ENCODE measurements at regions not wholly inside any gene's neighbourhood (a gene's known extent, or its start where the extent isn't known, plus 50 kb on each side); places are given as distances from the start of the nearest gene placed in this dataset.

DNA sequence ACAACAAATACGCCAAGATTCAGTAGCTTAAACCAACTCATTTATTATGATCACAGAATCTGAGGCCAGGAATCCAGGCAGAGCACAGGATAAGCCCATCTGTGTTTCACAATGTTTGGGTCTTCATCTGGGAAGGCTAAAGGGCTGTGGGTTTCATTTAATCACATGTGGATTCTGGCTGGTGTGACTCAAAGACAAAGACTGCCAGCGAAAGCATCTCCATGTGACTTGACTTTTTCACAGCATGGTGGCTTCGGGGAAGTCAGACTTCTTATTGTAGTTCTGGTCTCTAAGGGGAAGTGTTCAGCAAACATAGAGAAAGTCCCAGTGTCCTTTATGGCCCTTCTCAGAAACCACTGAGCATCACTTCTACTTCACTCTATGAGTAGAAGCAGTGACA lies 1014.4 kb upstream of the GOT2 start:
- no peaks in the 10 kb centered on the region for H3K79me2 ChIP-seq (ENCODE audit: insufficient read depth)
- H3K27ac ChIP-seq: no peak overlapping the region
- H3F3A ChIP-seq (ENCODE audit: insufficient read depth): no peaks in the 10 kb centered on the region
- no peaks in the 10 kb centered on the region for H3K9me3 ChIP-seq (ENCODE audit: low read depth)
- no peaks in the 10 kb centered on the region for H3K9me2 ChIP-seq (ENCODE audit: insufficient read depth)
- H3K4me1 ChIP-seq (ENCODE audit: insufficient read depth): no peaks in the 10 kb centered on the region
- H2AFZ ChIP-seq: no peak overlapping the region
- no peak overlapping the region for H3K9ac ChIP-seq
- TF ChIP-seq EZH2 (IDR thresholded peaks at IDR 0.05; ENCODE audit: insufficient read depth, poor library complexity, severe bottlenecking) (no peak), EZH2phosphoT487 (IDR thresholded peaks at IDR 0.05; ENCODE audit: insufficient read depth, low read depth) (no peak)
- in situ Hi-C loops (cut with MboI): no loop called here
- H4K20me1 ChIP-seq (ENCODE audit: insufficient read depth): no peaks in the 10 kb centered on the region
- no peaks in the 10 kb centered on the region for H3K27me3 ChIP-seq (replicated peaks; ENCODE audit: insufficient read depth)
- H3K4me2 ChIP-seq (ENCODE audit: unreplicated experiment): no peak overlapping the region
- H3K36me3 ChIP-seq (ENCODE audit: low read depth): no peaks in the 10 kb centered on the region
- 21 to 34% methylated on average over 3 of the region's 3 CpGs for WGBS, 2 experiments (ENCODE audit: low coverage in 1 of 2, low lambda C conversion rate in 2 of 2, missing lambda C conversion rate in 2 of 2)
- no peak overlapping the region for H3K4me3 ChIP-seq
- DNase-seq: no peak

DNA sequence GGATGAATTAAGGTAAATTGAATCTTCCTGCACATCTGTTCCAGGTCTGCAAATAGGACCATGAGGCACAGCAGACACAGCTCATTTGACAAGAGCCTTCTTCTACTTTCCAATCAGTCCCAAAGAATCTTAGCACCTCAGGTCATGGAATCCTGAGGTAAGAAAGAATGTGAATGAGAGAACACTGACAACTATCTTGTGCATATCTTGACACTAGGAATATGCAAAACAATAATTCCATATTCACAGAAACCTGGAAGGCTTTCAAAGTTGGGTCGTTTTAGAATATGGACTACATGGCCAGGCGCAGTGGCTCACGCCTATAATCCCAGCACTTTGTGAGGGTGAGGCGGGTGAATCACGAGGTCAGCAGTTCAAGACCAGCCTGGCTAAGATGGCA lies 1009.4 kb upstream of the GOT2 start:
- H3K4me2 ChIP-seq (ENCODE audit: unreplicated experiment): no peak overlapping the region
- no peaks in the 10 kb centered on the region for H3K27me3 ChIP-seq (replicated peaks; ENCODE audit: insufficient read depth)
- H3K79me2 ChIP-seq (ENCODE audit: insufficient read depth): no peaks in the 10 kb centered on the region
- no peaks in the 10 kb centered on the region for H3K9me2 ChIP-seq (ENCODE audit: insufficient read depth)
- no peaks in the 10 kb centered on the region for H3K4me1 ChIP-seq (ENCODE audit: insufficient read depth)
- H3K27ac ChIP-seq: no peak overlapping the region
- no peaks in the 10 kb centered on the region for H3K9me3 ChIP-seq (ENCODE audit: low read depth)
- no peak for DNase-seq
- no peaks in the 10 kb centered on the region for H4K20me1 ChIP-seq (ENCODE audit: insufficient read depth)
- in situ Hi-C loops (cut with MboI): no loop called here
- 34 to 40% methylated on average over 5 of the region's 5 CpGs for WGBS, 2 experiments (ENCODE audit: low coverage in 1 of 2, low lambda C conversion rate in 2 of 2, missing lambda C conversion rate in 2 of 2)
- no peak overlapping the region for H3K4me3 ChIP-seq
- H3K36me3 ChIP-seq (ENCODE audit: low read depth): no peaks in the 10 kb centered on the region
- no peak overlapping the region for H3K9ac ChIP-seq
- H3F3A ChIP-seq (ENCODE audit: insufficient read depth): no peaks in the 10 kb centered on the region
- TF ChIP-seq EZH2phosphoT487 (IDR thresholded peaks at IDR 0.05; ENCODE audit: insufficient read depth, low read depth) (no peak), EZH2 (IDR thresholded peaks at IDR 0.05; ENCODE audit: insufficient read depth, poor library complexity, severe bottlenecking) (no peak)
- no peak overlapping the region for H2AFZ ChIP-seq

GRCh38 chr16:59740858-59741257 lies 1006.7 kb upstream of the GOT2 start:
- no peak overlapping the region for H3K4me3 ChIP-seq
- no peaks in the 10 kb centered on the region for H3F3A ChIP-seq (ENCODE audit: insufficient read depth)
- in situ Hi-C loops (cut with MboI): no loop called here
- H2AFZ ChIP-seq: no peak overlapping the region
- no peaks in the 10 kb centered on the region for H4K20me1 ChIP-seq (ENCODE audit: insufficient read depth)
- no peaks in the 10 kb centered on the region for H3K79me2 ChIP-seq (ENCODE audit: insufficient read depth)
- H3K4me1 ChIP-seq (ENCODE audit: insufficient read depth): no peaks in the 10 kb centered on the region
- H3K9me2 ChIP-seq (ENCODE audit: insufficient read depth): no peaks in the 10 kb centered on the region; the same call in 1 of the 2 replicates
- TF ChIP-seq EZH2 (IDR thresholded peaks at IDR 0.05; ENCODE audit: insufficient read depth, poor library complexity, severe bottlenecking): no peak
- no peak for TF ChIP-seq EZH2phosphoT487 (IDR thresholded peaks at IDR 0.05; ENCODE audit: insufficient read depth, low read depth)
- no peaks in the 10 kb centered on the region for H3K9me3 ChIP-seq (ENCODE audit: low read depth)
- DNase-seq: no peak
- no peak overlapping the region for H3K9ac ChIP-seq
- no peaks in the 10 kb centered on the region for H3K27me3 ChIP-seq (replicated peaks; ENCODE audit: insufficient read depth)
- H3K36me3 ChIP-seq (ENCODE audit: low read depth): no peaks in the 10 kb centered on the region
- H3K27ac ChIP-seq: no peak overlapping the region
- H3K4me2 ChIP-seq (ENCODE audit: unreplicated experiment): no peak overlapping the region

GRCh38 chr16:59737274-59737673 lies 1003.2 kb upstream of the GOT2 start:
- no peaks in the 10 kb centered on the region for H4K20me1 ChIP-seq (ENCODE audit: insufficient read depth)
- in situ Hi-C loops (cut with MboI): no loop called here

GRCh38 chr16:59733321-59733720 lies 999.2 kb upstream of the GOT2 start:
- H3K9ac ChIP-seq: no peak overlapping the region
- no peaks in the 10 kb centered on the region for H3K27me3 ChIP-seq (replicated peaks; ENCODE audit: insufficient read depth)
- DNase-seq: no peak
- in situ Hi-C loops (cut with MboI): no loop called here
- no peaks in the 10 kb centered on the region for H3K4me1 ChIP-seq (ENCODE audit: insufficient read depth)
- H3K4me3 ChIP-seq: no peak overlapping the region
- H3K9me3 ChIP-seq (ENCODE audit: low read depth): peaks cover 3% of the 10 kb centered on the region
- no peak overlapping the region for H3K4me2 ChIP-seq (ENCODE audit: unreplicated experiment)
- H2AFZ ChIP-seq: no peak overlapping the region
- H3K36me3 ChIP-seq (ENCODE audit: low read depth): no peaks in the 10 kb centered on the region
- TF ChIP-seq EZH2phosphoT487 (IDR thresholded peaks at IDR 0.05; ENCODE audit: insufficient read depth, low read depth): no peak
- no peak for TF ChIP-seq EZH2 (IDR thresholded peaks at IDR 0.05; ENCODE audit: insufficient read depth, poor library complexity, severe bottlenecking)
- H3K27ac ChIP-seq: no peak overlapping the region
- no peaks in the 10 kb centered on the region for H4K20me1 ChIP-seq (ENCODE audit: insufficient read depth)
- H3K9me2 ChIP-seq (ENCODE audit: insufficient read depth): no peaks in the 10 kb centered on the region; the same call in 1 of the 2 replicates
- no peaks in the 10 kb centered on the region for H3F3A ChIP-seq (ENCODE audit: insufficient read depth)
- H3K79me2 ChIP-seq (ENCODE audit: insufficient read depth): no peaks in the 10 kb centered on the region

More at GRCh38 chr16:59737274-59737673, 1003.2 kb upstream of the GOT2 start:
- WGBS, 2 experiments (ENCODE audit: low coverage in 1 of 2, low lambda C conversion rate in 2 of 2, missing lambda C conversion rate in 2 of 2): 0% methylated on average over 1 of the region's 1 CpG
- DNase-seq: no peak
- no peak for TF ChIP-seq EZH2phosphoT487 (IDR thresholded peaks at IDR 0.05; ENCODE audit: insufficient read depth, low read depth)
- TF ChIP-seq EZH2 (IDR thresholded peaks at IDR 0.05; ENCODE audit: insufficient read depth, poor library complexity, severe bottlenecking): no peak
- no peaks in the 10 kb centered on the region for H3K9me3 ChIP-seq (ENCODE audit: low read depth)
- no peaks in the 10 kb centered on the region for H3F3A ChIP-seq (ENCODE audit: insufficient read depth)
- H3K9ac ChIP-seq: no peak overlapping the region
- no peak overlapping the region for H3K4me3 ChIP-seq
- H2AFZ ChIP-seq: no peak overlapping the region
- no peaks in the 10 kb centered on the region for H3K79me2 ChIP-seq (ENCODE audit: insufficient read depth)
- H3K27ac ChIP-seq: no peak overlapping the region
- no peaks in the 10 kb centered on the region for H3K4me1 ChIP-seq (ENCODE audit: insufficient read depth)
- H3K9me2 ChIP-seq (ENCODE audit: insufficient read depth): no peaks in the 10 kb centered on the region; the same call in 1 of the 2 replicates
- H3K4me2 ChIP-seq (ENCODE audit: unreplicated experiment): no peak overlapping the region
- no peaks in the 10 kb centered on the region for H3K27me3 ChIP-seq (replicated peaks; ENCODE audit: insufficient read depth)
- no peaks in the 10 kb centered on the region for H3K36me3 ChIP-seq (ENCODE audit: low read depth)
